K562 (cell line): ENCODE measurements at regions not wholly inside any gene's neighbourhood (a gene's known extent, or its start where the extent isn't known, plus 50 kb on each side); places are given as distances from the start of the nearest gene placed in this dataset.

ENCODE experiments used
- ATAC-seq: fragments of 200-7000 bp; cut with Tn5 transposase; 3 replicates; pipeline ENCODE4 v1.9.1; 2020; ENCODE audit warnings: moderate library complexity
- BruUV-seq: library from RNA; stranded (reverse); fragments of 400-500 nt; replicated peaks from 2 replicates; lab custom pipeline; 2021; lab: Mats Ljungman, UMichigan
- CTCF ChIA-PET: fragments of 300-600 bp; formaldehyde crosslinking; extraction: SDS; loops from one replicate; lab custom pipeline; 2021; ENCODE audit warnings: low intra/inter-chr PET ratio; lab: Yijun Ruan, JAX
- POLR2A ChIA-PET: fragments of 300-600, 350-650 bp; sonication (Branson Sonifier 250); formaldehyde crosslinking; extraction: SDS; loops from one replicate; lab custom pipeline; 2021; ENCODE audit warnings: antibody characterized with exemption, inconsistent platforms; lab: Yijun Ruan, JAX
- DNase-seq, 4 experiments: peaks; one replicate each; pipeline versions ENCODE4 v3.0.0 to v3.0.0-alpha.2; 2011 to 2018; ENCODE audit warnings: low spot score in 3 of 4, mixed read lengths in 3 of 4; ENCODE audit errors: extremely low read depth in 1 of 4
- FAIRE-seq: peaks from 2 replicates; lab custom pipeline; 2011; peaks lifted over from hg19 to GRCh38; lab: Jason Lieb, UNC
- H2AFZ ChIP-seq: 2 replicates; pipeline ENCODE4 v1.6.0; 2011; ENCODE audit warnings: low read depth, low read length, control low read depth, inconsistent platforms
- H3K27ac ChIP-seq: fragments of 200-600 bp; 3 replicates; pipeline ENCODE4 v1.8.0; 2011; ENCODE audit warnings: low read depth, mild to moderate bottlenecking, control low read depth, inconsistent platforms, low read length, moderate library complexity, mixed read lengths; ENCODE audit errors: extremely low read depth
- H3K27me3 ChIP-seq, 2 experiments: fragments of 300-600 bp in 1 of 2; 2 replicates in 1 of 2; 3 replicates in 1 of 2; pipeline versions ENCODE4 v1.6.0 to v1.8.0; 2011; ENCODE audit warnings: inconsistent platforms in 2 of 2, low read length in 2 of 2, mild to moderate bottlenecking in 1 of 2, mixed read lengths in 1 of 2, moderate library complexity in 1 of 2; ENCODE audit not compliant: control insufficient read depth in 2 of 2, insufficient read depth in 2 of 2
- H3K36me3 ChIP-seq: fragments of 300-600 bp; 3 replicates; pipeline ENCODE4 v1.8.0; 2011; ENCODE audit warnings: mild to moderate bottlenecking, low read length, inconsistent platforms; ENCODE audit not compliant: control insufficient read depth, insufficient read depth
- H3K4me1 ChIP-seq, 2 experiments: fragments of 200-600 bp in 1 of 2; replicated peaks in 1 of 2; 2 replicates in 1 of 2; 3 replicates in 1 of 2; pipeline versions ENCODE4 v1.5.1 to v1.8.0; 2011; ENCODE audit warnings: inconsistent platforms in 2 of 2, low read length in 2 of 2, mild to moderate bottlenecking in 1 of 2, mixed read lengths in 1 of 2, moderate library complexity in 1 of 2; ENCODE audit not compliant: control insufficient read depth in 2 of 2, insufficient read depth in 2 of 2
- H3K4me2 ChIP-seq: 2 replicates; pipeline ENCODE4 v1.6.1; 2011; ENCODE audit warnings: low read length, control low read depth, inconsistent platforms, mixed read lengths; ENCODE audit not compliant: insufficient read depth
- H3K4me3 ChIP-seq: fragments of 200-600 bp; sonication (generic), shearing (Covaris generic); 2 replicates; pipeline ENCODE4 v1.5.1; 2016; ENCODE audit warnings: control low read depth, inconsistent platforms
- H3K79me2 ChIP-seq: fragments of 200-600 bp; 3 replicates; pipeline ENCODE4 v1.8.0; 2011; ENCODE audit warnings: low read length, inconsistent platforms; ENCODE audit not compliant: control insufficient read depth, insufficient read depth
- H3K9ac ChIP-seq, 2 experiments: 2 replicates each; pipeline versions ENCODE4 v1.6.0 to v1.6.1; 2011; ENCODE audit warnings: low read depth in 2 of 2, low read length in 2 of 2, control low read depth in 1 of 2, inconsistent platforms in 1 of 2, mild to moderate bottlenecking in 1 of 2, mixed read lengths in 1 of 2; ENCODE audit not compliant: insufficient read depth in 1 of 2
- H3K9me1 ChIP-seq: one replicate; pipeline ENCODE4 v1.6.0; 2011; ENCODE audit warnings: inconsistent platforms, mild to moderate bottlenecking, low read length, moderate library complexity; ENCODE audit not compliant: control insufficient read depth, insufficient read depth
- H3K9me3 ChIP-seq: replicated peaks from 2 replicates; pipeline ENCODE4 v1.5.1; 2011; ENCODE audit warnings: low read depth, low read length, inconsistent platforms; ENCODE audit not compliant: control insufficient read depth, insufficient read depth
- H4K20me1 ChIP-seq: replicated peaks from 2 replicates; pipeline ENCODE4 v1.6.1; 2011; ENCODE audit warnings: low read length, inconsistent platforms, mixed read lengths; ENCODE audit not compliant: control insufficient read depth, insufficient read depth
- ELF4 ChIP-seq: fragments of 450-650 bp; formaldehyde crosslinking; IDR thresholded peaks from 2 replicates; pipeline ENCODE4 v1.4.0; 2022; ENCODE audit warnings: missing genetic modification characterization
- ESRRB ChIP-seq: fragments of 250-450 bp; sonication (Bioruptor Pico); IDR thresholded peaks from 2 replicates; pipeline ENCODE4 v1.5.0; 2020; ENCODE audit warnings: mild to moderate bottlenecking, moderate library complexity, borderline replicate concordance
- GTF2F1 ChIP-seq: IDR thresholded peaks from 2 replicates; pipeline ENCODE4 v1.6.1; 2011; ENCODE audit warnings: low read depth, low read length, improper control_type of control experiment
- JUN ChIP-seq, 2 experiments: sonication (generic) in 1 of 2; formaldehyde crosslinking in 1 of 2; IDR thresholded peaks; 2 replicates each; pipeline versions ENCODE4 v1.6.1 to v1.8.0; 2012 to 2022; ENCODE audit warnings: borderline replicate concordance in 2 of 2, mild to moderate bottlenecking in 2 of 2, improper control_type of control experiment in 1 of 2, low read depth in 1 of 2, low read length in 1 of 2, missing genetic modification reagents in 1 of 2
- MYBL2 ChIP-seq, 2 experiments: fragments of 450-650 bp in 1 of 2; sonication (generic) in 1 of 2; formaldehyde crosslinking in 1 of 2; IDR thresholded peaks; 2 replicates each; pipeline versions ENCODE4 v1.6.1 to v1.8.1; 2017 to 2022; ENCODE audit warnings: borderline replicate concordance in 1 of 2, inconsistent platforms in 1 of 2, low read depth in 1 of 2, mild to moderate bottlenecking in 1 of 2, missing genetic modification reagents in 1 of 2, moderate library complexity in 1 of 2
- RBM34 ChIP-seq: fragments of 200-400 bp; formaldehyde crosslinking; IDR thresholded peaks from 2 replicates; pipeline ENCODE4 v1.6.1; 2018; ENCODE audit warnings: low read length, borderline replicate concordance; ENCODE audit not compliant: insufficient read depth
- THRAP3 ChIP-seq: fragments of 450-650 bp; IDR thresholded peaks from 2 replicates; pipeline ENCODE4 v1.6.1; 2016; ENCODE audit warnings: mild to moderate bottlenecking, inconsistent platforms, borderline replicate concordance
- TRIM28 ChIP-seq: fragments of 450-650 bp; IDR thresholded peaks from 2 replicates; pipeline ENCODE4 v1.6.1; 2017
- ZNF165 ChIP-seq: fragments of 250-450 bp; sonication (Bioruptor Pico); IDR thresholded peaks from 2 replicates; pipeline ENCODE4 v1.4.0; 2020; ENCODE audit warnings: borderline replicate concordance
- WGBS: fragments of 100-300 bp; shearing (Covaris generic); methylation state at CpG from one replicate; pipeline ENCODE4 v1.1.6; 2016; ENCODE audit warnings: low coverage, mixed read lengths; ENCODE audit not compliant: insufficient coverage; ENCODE audit errors: missing lambda C conversion rate; 5-methylcytosine and 5-hydroxymethylcytosine counted together
- in situ Hi-C: fragments of 300-500 bp; cut with MboI; formaldehyde crosslinking; loops from 4 replicates; pipeline ENCODE4 v1.15.0; 2018; ENCODE audit warnings: inconsistent platforms, mixed read lengths
- intact Hi-C: fragments of 100-400 bp; cut with micrococcal nuclease; formaldehyde crosslinking; loops from 2 replicates; pipeline ENCODE4 v1.14.2; 2022
- TF ChIP-seq, protein P1 (sequence below): fragments of 450-650 bp; IDR thresholded peaks from 2 replicates; pipeline ENCODE4 v1.6.1; 2016; ENCODE audit warnings: antibody characterized with exemption
- TF ChIP-seq, protein P2 (sequence below): IDR thresholded peaks from 2 replicates; pipeline ENCODE4 v1.6.1; 2012; ENCODE audit warnings: low read depth, low read length, improper control_type of control experiment, borderline replicate concordance

DNA sequence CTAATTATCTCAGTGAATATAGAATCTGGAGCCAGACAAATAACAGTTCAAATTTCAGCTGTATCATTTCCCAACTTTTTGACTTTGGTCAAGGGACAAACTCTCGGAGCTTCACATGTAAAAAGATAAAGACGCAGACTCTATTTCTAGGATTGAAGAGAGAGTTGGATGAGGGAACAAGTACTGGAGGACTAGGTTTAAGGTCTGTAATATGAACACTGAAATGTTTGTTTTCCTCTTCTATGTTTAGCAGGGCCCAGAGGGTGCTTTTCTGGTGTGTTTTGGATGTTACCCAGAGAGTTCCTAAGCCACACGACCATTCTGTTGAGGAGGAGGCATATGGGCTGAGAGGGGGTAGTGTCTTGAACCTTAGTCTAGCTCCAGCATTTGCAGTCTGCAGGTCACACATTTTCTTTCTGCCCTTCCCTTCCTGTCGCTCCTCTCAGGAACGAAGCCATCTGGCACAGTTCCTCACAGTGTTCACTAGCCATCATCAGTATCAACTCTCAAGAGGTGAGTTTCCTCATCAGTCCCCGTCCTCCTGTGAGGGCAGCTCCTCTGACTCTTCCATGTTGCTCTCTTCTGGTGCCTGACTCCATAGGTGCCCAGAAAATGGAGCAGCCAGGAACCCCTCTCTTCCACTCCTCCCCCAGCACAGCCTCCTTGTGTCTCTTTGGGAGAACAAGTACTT lies 250.1 kb downstream of the SQOR start (continued):
- TF ChIP-seq, protein P1, sequence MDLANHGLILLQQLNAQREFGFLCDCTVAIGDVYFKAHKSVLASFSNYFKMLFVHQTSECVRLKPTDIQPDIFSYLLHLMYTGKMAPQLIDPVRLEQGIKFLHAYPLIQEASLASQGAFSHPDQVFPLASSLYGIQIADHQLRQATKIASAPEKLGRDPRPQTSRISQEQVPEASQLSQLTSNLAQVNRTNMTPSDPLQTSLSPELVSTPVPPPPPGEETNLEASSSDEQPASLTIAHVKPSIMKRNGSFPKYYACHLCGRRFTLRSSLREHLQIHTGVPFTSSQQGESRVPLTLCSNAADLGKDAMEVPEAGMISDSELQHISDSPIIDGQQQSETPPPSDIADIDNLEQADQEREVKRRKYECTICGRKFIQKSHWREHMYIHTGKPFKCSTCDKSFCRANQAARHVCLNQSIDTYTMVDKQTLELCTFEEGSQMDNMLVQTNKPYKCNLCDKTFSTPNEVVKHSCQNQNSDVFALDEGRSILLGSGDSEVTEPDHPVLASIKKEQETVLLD = no peak
- TF ChIP-seq RBM34 (no peak), JUN (IDR thresholded peaks at IDR 0.05; ENCODE audit: borderline replicate concordance, low read depth, low read length) (no peak), JUN (CRISPR knock-in tag; IDR thresholded peaks at IDR 0.05; ENCODE audit: borderline replicate concordance) (no peak), TRIM28 (no peak)
- TF ChIP-seq, protein P2, sequence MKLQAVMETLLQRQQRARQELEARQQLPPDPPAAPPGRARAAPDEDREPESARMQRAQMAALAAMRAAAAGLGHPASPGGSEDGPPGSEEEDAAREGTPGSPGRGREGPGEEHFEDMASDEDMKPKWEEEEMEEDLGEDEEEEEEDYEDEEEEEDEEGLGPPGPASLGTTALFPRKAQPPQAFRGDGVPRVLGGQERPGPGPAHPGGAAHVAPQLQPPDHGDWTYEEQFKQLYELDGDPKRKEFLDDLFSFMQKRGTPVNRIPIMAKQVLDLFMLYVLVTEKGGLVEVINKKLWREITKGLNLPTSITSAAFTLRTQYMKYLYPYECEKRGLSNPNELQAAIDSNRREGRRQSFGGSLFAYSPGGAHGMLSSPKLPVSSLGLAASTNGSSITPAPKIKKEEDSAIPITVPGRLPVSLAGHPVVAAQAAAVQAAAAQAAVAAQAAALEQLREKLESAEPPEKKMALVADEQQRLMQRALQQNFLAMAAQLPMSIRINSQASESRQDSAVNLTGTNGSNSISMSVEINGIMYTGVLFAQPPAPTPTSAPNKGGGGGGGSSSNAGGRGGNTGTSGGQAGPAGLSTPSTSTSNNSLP = no peak

DNA sequence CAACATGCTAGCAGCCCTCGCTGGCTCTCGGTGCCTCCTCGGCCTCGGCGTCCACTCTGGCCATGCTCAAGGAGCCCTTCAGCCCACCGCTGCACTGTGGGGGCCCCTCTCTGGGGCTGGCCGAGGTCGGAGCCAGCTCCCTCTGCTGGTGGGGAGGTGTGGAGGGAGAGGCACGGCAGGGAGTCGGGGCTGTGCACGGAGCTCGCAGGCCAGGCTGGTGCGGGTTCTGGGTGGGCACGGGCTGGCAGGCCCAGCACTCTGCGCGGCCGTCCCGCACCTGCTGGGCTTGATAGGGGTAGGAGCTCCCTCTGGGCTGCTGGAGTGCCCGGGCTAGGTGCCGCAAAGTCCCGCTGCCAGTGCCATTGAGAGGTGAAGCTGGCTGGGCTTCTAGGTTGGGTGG lies 251.0 kb downstream of the SQOR start:
- H4K20me1 ChIP-seq = no peaks in the 10 kb centered on the region
- no peak overlapping the region for H3K4me3 ChIP-seq
- BruUV-seq = no TSS peak
- H3K4me2 ChIP-seq = no peak overlapping the region
- H3K36me3 ChIP-seq = no peaks in the 10 kb centered on the region
- ChIA-PET CTCF (no interaction called here), POLR2A (no interaction called here)
- H3K79me2 ChIP-seq = no peaks in the 10 kb centered on the region
- in situ Hi-C loops (no loop called here), intact Hi-C loops (no loop called here)
- no peaks in the 10 kb centered on the region for H3K9me1 ChIP-seq
- no peak overlapping the region for H3K27ac ChIP-seq
- 2% methylated on average over 21 of the region's 21 CpGs for WGBS
- ATAC-seq (no peak), FAIRE-seq (no peak), DNase-seq (no peak)
- H3K27me3 ChIP-seq = no peaks in the 10 kb centered on the region
- H3K9ac ChIP-seq = no peak overlapping the region
- H3K9me3 ChIP-seq = no peaks in the 10 kb centered on the region
- TF ChIP-seq ELF4 (no peak), MYBL2 (IDR thresholded peaks at IDR 0.05; ENCODE audit: low read depth) (no peak), MYBL2 (CRISPR knock-in tag; IDR thresholded peaks at IDR 0.05; ENCODE audit: borderline replicate concordance) (no peak), GTF2F1 (no peak), ESRRB (CRISPR knock-in tag) (no peak), ZNF165 (CRISPR knock-in tag) (no peak), THRAP3 (no peak)
- no peaks in the 10 kb centered on the region for H3K4me1 ChIP-seq
- H2AFZ ChIP-seq = no peak overlapping the region
